ENCODE measurements at regions not wholly inside any gene's neighbourhood (a gene's known extent, or its start where the extent isn't known, plus 50 kb on each side); places are given as distances from the start of the nearest gene placed in this dataset.

- no peak for TF ChIP-seq CTCF (IDR thresholded peaks at IDR 0.05; ENCODE audit: poor library complexity)
- TF ChIP-seq EZH2phosphoT487 (IDR thresholded peaks at IDR 0.05; ENCODE audit: low read depth, severe bottlenecking, unreplicated experiment): no peak
- TF ChIP-seq EZH2 (IDR thresholded peaks at IDR 0.05; ENCODE audit: borderline replicate concordance): no peak
These were observed 100.9 kb upstream of the USP47 start for GRCh38 chr11:11740836-11741235.

All from hepatocyte (in vitro differentiated cells).